Non-pigmented ciliary epithelial cell (primary cell): ENCODE measurements at regions not wholly inside any gene's neighbourhood (a gene's known extent, or its start where the extent isn't known, plus 50 kb on each side); places are given as distances from the start of the nearest gene placed in this dataset.

Experiments
- DNase-seq: peaks from one replicate; pipeline ENCODE4 v3.0.0-alpha.2; 2010; ENCODE audit warnings: low read depth

- no peak for DNase-seq
Observed at GRCh38 chr13:79084802-79085424, 321.1 kb downstream of the RBM26 start.

- no peak for DNase-seq
Observed at GRCh38 chr13:79081942-79082341, 324.1 kb downstream of the RBM26 start.

GRCh38 chr13:79079351-79079839, 326.7 kb downstream of the RBM26 start:
- DNase-seq, result no peak

- no peak for DNase-seq
Observed at GRCh38 chr13:79075703-79076102, 330.4 kb downstream of the RBM26 start.

GRCh38 chr13:79070343-79070974, 335.6 kb downstream of the RBM26 start:
- DNase-seq, result no peak

GRCh38 chr13:79062291-79062690, 343.8 kb downstream of the RBM26 start:
- DNase-seq, result no peak

GRCh38 chr13:79060216-79060615, 345.8 kb downstream of the RBM26 start:
- no peak for DNase-seq

GRCh38 chr13:79056706-79057105, 349.3 kb downstream of the RBM26 start:
- no peak for DNase-seq

- no peak for DNase-seq
Observed at GRCh38 chr13:79051472-79051871, 354.6 kb downstream of the RBM26 start.

- DNase-seq, result no peak
Observed at GRCh38 chr13:79044415-79044814, 361.6 kb downstream of the RBM26 start.

GRCh38 chr13:79043208-79043607, 362.8 kb downstream of the RBM26 start:
- DNase-seq, result no peak

GRCh38 chr13:79037197-79037596, 368.9 kb downstream of the RBM26 start:
- no peak for DNase-seq

- DNase-seq, result no peak
Observed at GRCh38 chr13:79034341-79034740, 371.7 kb downstream of the RBM26 start.

- no peak for DNase-seq
Observed at GRCh38 chr13:79030513-79030912, 371.6 kb upstream of the OBI1 start.

- no peak for DNase-seq
Observed at GRCh38 chr13:79018166-79018565, 359.2 kb upstream of the OBI1 start.

- DNase-seq, result no peak
Observed at GRCh38 chr13:79011179-79011578, 352.2 kb upstream of the OBI1 start.

GRCh38 chr13:79003989-79004898, 345.3 kb upstream of the OBI1 start:
- no peak for DNase-seq

- no peak for DNase-seq
Observed at GRCh38 chr13:78999494-78999893, 340.5 kb upstream of the OBI1 start.

- no peak for DNase-seq
Observed at GRCh38 chr13:78998630-78999315, 339.8 kb upstream of the OBI1 start.

GRCh38 chr13:78997902-78998629, 339.1 kb upstream of the OBI1 start:
- no peak for DNase-seq

- DNase-seq, result no peak
Observed at GRCh38 chr13:78993792-78994191, 334.8 kb upstream of the OBI1 start.

GRCh38 chr13:78981913-78982312, 323.0 kb upstream of the OBI1 start:
- DNase-seq, result no peak
